ENCODE measurements at regions not wholly inside any gene's neighbourhood (a gene's known extent, or its start where the extent isn't known, plus 50 kb on each side); places are given as distances from the start of the nearest gene placed in this dataset.

DNA sequence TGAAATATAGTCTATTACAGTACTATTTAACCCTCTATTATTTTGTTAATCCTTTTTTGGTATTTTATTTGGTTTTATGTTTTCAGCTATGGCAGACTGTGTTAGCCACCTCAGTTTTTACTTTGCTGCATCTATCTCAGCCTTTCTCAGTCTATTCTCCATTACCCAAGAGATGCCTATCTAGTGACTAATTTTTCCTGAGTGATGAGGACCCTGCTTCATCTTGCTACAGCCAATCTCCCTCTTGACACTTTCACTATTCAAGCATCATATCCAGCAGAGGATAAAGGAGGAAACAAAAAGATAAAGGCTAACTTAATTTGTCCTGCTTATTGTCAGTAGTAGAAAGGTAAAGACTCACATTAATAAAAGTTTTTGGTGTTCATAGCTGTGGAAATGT is 141.8 kb upstream of the NECTIN3 start:
- TF ChIP-seq POLR2AphosphoS5 (IDR thresholded peaks at IDR 0.05) (no peak), CTCF (IDR thresholded peaks at IDR 0.05) (no peak), POLR2A (IDR thresholded peaks at IDR 0.05) (no peak)
